A549 (cell line): ENCODE measurements at regions not wholly inside any gene's neighbourhood (a gene's known extent, or its start where the extent isn't known, plus 50 kb on each side); places are given as distances from the start of the nearest gene placed in this dataset.

Experiments used
- ATAC-seq, 2 experiments: fragments of 200-7000 bp in 1 of 2; fragments of >200 bp in 1 of 2; cut with Nextera tagmentation in 1 of 2; cut with Tn5 transposase in 1 of 2; 3 replicates each; pipeline versions ENCODE4 v1.8.0 to v1.9.1; 2018 to 2020; ENCODE audit warnings: mild to moderate bottlenecking in 1 of 2, moderate library complexity in 1 of 2
- CTCF ChIA-PET: fragments of 300-600 bp; sonication (Branson Sonifier 250); formaldehyde crosslinking; extraction: SDS; loops from one replicate; lab custom pipeline; 2021; ENCODE audit warnings: antibody characterized with exemption, inconsistent platforms; lab: Yijun Ruan, JAX
- POLR2A ChIA-PET: fragments of 350-600 bp; formaldehyde crosslinking; extraction: SDS; loops from one replicate; lab custom pipeline; 2021; ENCODE audit warnings: antibody characterized with exemption, inconsistent platforms; lab: Yijun Ruan, JAX
- DNase-seq, 2 experiments: peaks; one replicate each; pipeline versions ENCODE4 v3.0.0 to v3.0.0-alpha.2; 2011 to 2016; ENCODE audit warnings: low read depth in 1 of 2, low spot score in 1 of 2
- FAIRE-seq: peaks from 2 replicates; lab custom pipeline; 2011; peaks lifted over from hg19 to GRCh38; lab: Jason Lieb, UNC
- H3K27ac ChIP-seq, 2 experiments: fragments of >200 bp; sonication (Bioruptor Twin); formaldehyde crosslinking; 3 replicates each; pipeline ENCODE4 v1.5.1; 2016 to 2017
- H3K4me1 ChIP-seq: fragments of >200 bp; sonication (Bioruptor Twin); formaldehyde crosslinking; 3 replicates; pipeline ENCODE4 v1.6.1; 2016
- H3K4me2 ChIP-seq: fragments of >200 bp; sonication (Bioruptor Twin); formaldehyde crosslinking; 3 replicates; pipeline ENCODE4 v1.6.1; 2016
- H3K4me3 ChIP-seq: fragments of >200 bp; sonication (Bioruptor Twin); formaldehyde crosslinking; 3 replicates; pipeline ENCODE4 v1.5.1; 2016
- H3K9me3 ChIP-seq: fragments of >200 bp; sonication (Bioruptor Twin); formaldehyde crosslinking; 3 replicates; pipeline ENCODE4 v1.6.1; 2016
- BCL3 ChIP-seq: fragments of >200 bp; sonication (Bioruptor Twin); formaldehyde crosslinking; IDR thresholded peaks from 3 replicates; pipeline ENCODE4 v1.6.1; 2016
- CEBPB ChIP-seq, 2 experiments: fragments of >200 bp in 1 of 2; sonication (Bioruptor Twin) in 1 of 2; formaldehyde crosslinking in 1 of 2; IDR thresholded peaks; 2 replicates each; pipeline ENCODE4 v1.6.1; 2012 to 2016
- CTCF ChIP-seq: fragments of >200 bp; sonication (Bioruptor Twin); formaldehyde crosslinking; IDR thresholded peaks from 3 replicates; pipeline ENCODE4 v1.5.1; 2016
- E2F6 ChIP-seq: IDR thresholded peaks from 2 replicates; pipeline ENCODE4 v1.6.1; 2012; ENCODE audit warnings: low read depth, borderline replicate concordance
- EP300 ChIP-seq, 2 experiments: fragments of >200 bp; sonication (Bioruptor Twin); formaldehyde crosslinking; IDR thresholded peaks; 2 replicates in 1 of 2; 3 replicates in 1 of 2; pipeline ENCODE4 v1.6.1; 2016 to 2017
- ESRRA ChIP-seq: fragments of 150-350 bp; IDR thresholded peaks from 2 replicates; pipeline ENCODE4 v1.6.1; 2014; ENCODE audit warnings: mild to moderate bottlenecking, low read length, borderline replicate concordance
- FOSL2 ChIP-seq, 2 experiments: fragments of 450-650 bp in 1 of 2; fragments of >200 bp in 1 of 2; sonication (Bioruptor Twin) in 1 of 2; formaldehyde crosslinking; IDR thresholded peaks; 2 replicates each; pipeline versions ENCODE4 v1.5.0 to v1.6.1; 2016 to 2020; ENCODE audit warnings: mild to moderate bottlenecking in 1 of 2, moderate library complexity in 1 of 2
- GATA3 ChIP-seq: IDR thresholded peaks from 2 replicates; pipeline ENCODE4 v1.6.1; 2012; ENCODE audit warnings: borderline replicate concordance
- HMGXB4 ChIP-seq: fragments of 250-450 bp; sonication (Bioruptor Pico); IDR thresholded peaks from 2 replicates; pipeline ENCODE4 v1.5.0; 2021; ENCODE audit warnings: mild to moderate bottlenecking, moderate library complexity, borderline replicate concordance
- JUN ChIP-seq, 2 experiments: fragments of >200 bp; sonication (Bioruptor Twin); formaldehyde crosslinking; IDR thresholded peaks; 2 replicates in 1 of 2; 3 replicates in 1 of 2; pipeline ENCODE4 v1.6.1; 2016 to 2017
- KDM1A ChIP-seq: fragments of 200-600 bp; sonication (generic); IDR thresholded peaks from 2 replicates; pipeline ENCODE4 v1.6.1; 2016; ENCODE audit warnings: low read depth, mild to moderate bottlenecking
- KDM5A ChIP-seq: fragments of 200-600 bp; sonication (generic); IDR thresholded peaks from 2 replicates; pipeline ENCODE4 v1.6.1; 2016; ENCODE audit warnings: antibody characterized with exemption, mild to moderate bottlenecking
- MYC ChIP-seq: IDR thresholded peaks from 2 replicates; pipeline ENCODE4 v1.6.1; 2012; ENCODE audit warnings: mild to moderate bottlenecking, inconsistent platforms, low read length, improper control_type of control experiment, borderline replicate concordance
- NPAS2 ChIP-seq: fragments of 250-450 bp; sonication (Bioruptor Pico); IDR thresholded peaks from 2 replicates; pipeline ENCODE4 v1.8.0; 2022; ENCODE audit warnings: mild to moderate bottlenecking, moderate library complexity, borderline replicate concordance
- NR3C1 ChIP-seq: fragments of >200 bp; sonication (Bioruptor Twin); formaldehyde crosslinking; IDR thresholded peaks from 3 replicates; pipeline ENCODE4 v1.6.1; 2017
- PBX3 ChIP-seq: IDR thresholded peaks from 2 replicates; pipeline ENCODE4 v1.6.1; 2012
- RAD21 ChIP-seq, 2 experiments: fragments of >200 bp in 1 of 2; sonication (Bioruptor Twin) in 1 of 2; formaldehyde crosslinking in 1 of 2; IDR thresholded peaks in 1 of 2; conservative IDR thresholded peaks in 1 of 2; 2 replicates in 1 of 2; 3 replicates in 1 of 2; pipeline ENCODE4 v1.6.1; 2012 to 2018; ENCODE audit warnings: inconsistent platforms in 1 of 2
- RARB ChIP-seq: fragments of 250-450 bp; sonication (Bioruptor Pico); IDR thresholded peaks from 2 replicates; pipeline ENCODE4 v1.8.0; 2021; ENCODE audit warnings: mild to moderate bottlenecking, moderate library complexity
- RCOR1 ChIP-seq: fragments of 150-350 bp; IDR thresholded peaks from 2 replicates; pipeline ENCODE4 v1.6.1; 2014; ENCODE audit warnings: antibody characterized with exemption, low read length, low read depth
- RNF2 ChIP-seq: fragments of 200-600 bp; sonication (generic); IDR thresholded peaks from 2 replicates; pipeline ENCODE4 v1.6.1; 2016; ENCODE audit warnings: low read depth, mild to moderate bottlenecking, antibody characterized with exemption, moderate library complexity, borderline replicate concordance
- SMC3 ChIP-seq: fragments of >200 bp; sonication (Bioruptor Twin); formaldehyde crosslinking; IDR thresholded peaks from 3 replicates; pipeline ENCODE4 v1.6.1; 2018; ENCODE audit warnings: inconsistent platforms
- USF2 ChIP-seq: fragments of 450-650 bp; IDR thresholded peaks from 2 replicates; pipeline ENCODE4 v1.6.1; 2014; ENCODE audit warnings: antibody characterized with exemption
- ZC3H11A ChIP-seq: fragments of 450-650 bp; IDR thresholded peaks from 2 replicates; pipeline ENCODE4 v1.6.1; 2014; ENCODE audit warnings: antibody characterized with exemption, mild to moderate bottlenecking
- WGBS: methylation state at CpG from one replicate; pipeline ENCODE4 v1.1.6; 2017; ENCODE audit errors: missing lambda C conversion rate; 5-methylcytosine and 5-hydroxymethylcytosine counted together

- Histone ChIP-seq H3K27ac (no peak overlapping the region), H3K4me2 (no peak overlapping the region), H3K9me3 (no peaks in the 10 kb centered on the region), H3K4me1 (peaks cover 9% of the 10 kb centered on the region; the same call in 2 of the 3 replicates), H3K4me3 (no peak overlapping the region)
- TF ChIP-seq EP300 (IDR thresholded peaks at IDR 0.05) (no peak), MYC (no peak), SMC3 (no peak), RCOR1 (no peak), USF2 (no peak), KDM5A (no peak), CEBPB (IDR thresholded peaks at IDR 0.05) (no peak), RNF2 (no peak), ZC3H11A (no peak), NR3C1 (no peak), CTCF (no peak), JUN (IDR thresholded peaks at IDR 0.05) (no peak), BCL3 (no peak), E2F6 (no peak), RARB (no peak)
- DNase-seq (no peak), ATAC-seq (no peak), FAIRE-seq (no peak)
- POLR2A ChIA-PET = no interaction called here
- CTCF ChIA-PET = interaction anchor here (1.1 to 1.5 kb wide), 2 partner anchors 10 to 28 kb away, joined by 3 to 4 read pairs; no protein-coding TSS in a partner anchor
- 81% methylated on average over 3 of the region's 3 CpGs for WGBS
Observed at GRCh38 chr10:113294868-113295267, 258.0 kb upstream of the HABP2 start.

GRCh38 chr10:113297226-113297625 is 255.6 kb upstream of the HABP2 start:
- POLR2A ChIA-PET = no interaction called here
- WGBS = 22% methylated on average over 5 of the region's 5 CpGs
- peak in 1 of 2 experiments; percentile 73; a peak in 3 of 6 replicates for ATAC-seq

More at GRCh38 chr10:113297226-113297625, 255.6 kb upstream of the HABP2 start:
- no peaks in the 10 kb centered on the region for H3K9me3 ChIP-seq
- no peak overlapping the region for H3K27ac ChIP-seq
- H3K4me3 ChIP-seq = no peak overlapping the region
- peak in 1 of 2 experiments; percentile 44 for DNase-seq
- peak overlapping the region; percentile 63 for H3K4me2 ChIP-seq
- TF ChIP-seq KDM1A (no peak), USF2 (no peak), NPAS2 (no peak), E2F6 (no peak), FOSL2 (IDR thresholded peaks at IDR 0.05) (no peak), FOSL2 (CRISPR knock-in tag; IDR thresholded peaks at IDR 0.05) (no peak), RAD21 (conservative IDR thresholded peaks at IDR 0.05 in 1 of 2, IDR thresholded peaks at IDR 0.05 in 1 of 2) (peak; percentile 15 to 36; a peak in 2 of 5 replicates), GATA3 (peak; percentile 22; the same call in 1 of the 2 replicates), ESRRA (no peak), HMGXB4 (CRISPR knock-in tag) (no peak), PBX3 (no peak)
- FAIRE-seq = no peak
- peaks cover 9% of the 10 kb centered on the region; the same call in 2 of the 3 replicates for H3K4me1 ChIP-seq
- CTCF ChIA-PET = interaction anchor here (0.6 to 1.3 kb wide), 2 partner anchors 9 to 20 kb away, joined by 3 read pairs; no protein-coding TSS in a partner anchor
